ENCODE measurements at regions not wholly inside any gene's neighbourhood (a gene's known extent, or its start where the extent isn't known, plus 50 kb on each side); places are given as distances from the start of the nearest gene placed in this dataset.
"Not testable (repeated sequence)": the region's sequence is repeated elsewhere in the genome, so short reads cannot be mapped to it uniquely, and the experiment has no call there.

GRCh38 chr3:80734920-80735319, 967.1 kb upstream of the ROBO1 start:
- DNase-seq (ENCODE audit: low spot score): no peak

GRCh38 chr3:80734483-80734882, 966.7 kb upstream of the ROBO1 start:
- no peak for DNase-seq (ENCODE audit: low spot score)

- DNase-seq (ENCODE audit: low spot score): peak; percentile 1
These were observed 965.9 kb upstream of the ROBO1 start for GRCh38 chr3:80733522-80734176.

GRCh38 chr3:80727561-80727960, 959.8 kb upstream of the ROBO1 start:
- not testable (repeated sequence) for DNase-seq (ENCODE audit: low spot score)

GRCh38 chr3:80709597-80710322, 942.0 kb upstream of the ROBO1 start:
- DNase-seq (ENCODE audit: low spot score): not testable (repeated sequence)

- DNase-seq (ENCODE audit: low spot score): no peak
These were observed 937.5 kb upstream of the ROBO1 start for GRCh38 chr3:80705290-80705689.

- no peak for DNase-seq (ENCODE audit: low spot score)
These were observed 933.6 kb upstream of the ROBO1 start for GRCh38 chr3:80701349-80701748.

- DNase-seq (ENCODE audit: low spot score): no peak
These were observed 929.5 kb upstream of the ROBO1 start for GRCh38 chr3:80697291-80697690.

- peak; percentile 6 for DNase-seq (ENCODE audit: low spot score)
These were observed 928.5 kb upstream of the ROBO1 start for GRCh38 chr3:80696280-80696679.

- no peak for DNase-seq (ENCODE audit: low spot score)
These were observed 921.0 kb upstream of the ROBO1 start for GRCh38 chr3:80688814-80689213.

GRCh38 chr3:80682951-80683350, 915.2 kb upstream of the ROBO1 start:
- no peak for DNase-seq (ENCODE audit: low spot score)

GRCh38 chr3:80682235-80682634, 914.4 kb upstream of the ROBO1 start:
- DNase-seq (ENCODE audit: low spot score): no peak

GRCh38 chr3:80677796-80678195, 910.0 kb upstream of the ROBO1 start:
- no peak for DNase-seq (ENCODE audit: low spot score)

GRCh38 chr3:80676866-80677265, 909.1 kb upstream of the ROBO1 start:
- no peak for DNase-seq (ENCODE audit: low spot score)

GRCh38 chr3:80676261-80676660, 908.5 kb upstream of the ROBO1 start:
- DNase-seq (ENCODE audit: low spot score): no peak

GRCh38 chr3:80675790-80676189, 908.0 kb upstream of the ROBO1 start:
- no peak for DNase-seq (ENCODE audit: low spot score)

- no peak for DNase-seq (ENCODE audit: low spot score)
These were observed 900.9 kb upstream of the ROBO1 start for GRCh38 chr3:80668600-80669294.

- no peak for DNase-seq (ENCODE audit: low spot score)
These were observed 900.3 kb upstream of the ROBO1 start for GRCh38 chr3:80668100-80668499.

GRCh38 chr3:80663426-80663825, 895.6 kb upstream of the ROBO1 start:
- DNase-seq (ENCODE audit: low spot score): no peak

- DNase-seq (ENCODE audit: low spot score): no peak
These were observed 887.4 kb upstream of the ROBO1 start for GRCh38 chr3:80655216-80655615.

GRCh38 chr3:80649170-80649569, 881.4 kb upstream of the ROBO1 start:
- DNase-seq (ENCODE audit: low spot score): no peak

GRCh38 chr3:80643421-80643820, 875.6 kb upstream of the ROBO1 start:
- no peak for DNase-seq (ENCODE audit: low spot score)

Measured in HuH-7 (cell line).